Cardiac muscle cell (in vitro differentiated cells and primary cell): ENCODE measurements at regions not wholly inside any gene's neighbourhood (a gene's known extent, or its start where the extent isn't known, plus 50 kb on each side); places are given as distances from the start of the nearest gene placed in this dataset.

Source experiments
- DNase-seq, 2 donors: peaks; one replicate each; pipeline versions ENCODE4 v3.0.0 to v3.0.0-alpha.2; 2010 to 2017; ENCODE audit warnings: low read depth in 1 of 2, low spot score in 1 of 2
- H3K27ac ChIP-seq: fragments of 200-600 bp; sonication (generic); 2 replicates; pipeline ENCODE4 v1.5.1; 2016
- H3K27me3 ChIP-seq: fragments of 200-600 bp; sonication (generic); 2 replicates; pipeline ENCODE4 v1.6.0; 2016; ENCODE audit warnings: control low read depth
- H3K36me3 ChIP-seq: fragments of 200-600 bp; sonication (generic); 2 replicates; pipeline ENCODE4 v1.5.1; 2016; ENCODE audit warnings: control low read depth
- H3K4me1 ChIP-seq: fragments of 200-600 bp; sonication (generic); 2 replicates; pipeline ENCODE4 v1.8.1; 2017; ENCODE audit warnings: low read depth, mild to moderate bottlenecking, mixed run types
- H3K4me3 ChIP-seq: fragments of 200-600 bp; sonication (generic); 2 replicates; pipeline ENCODE4 v1.5.1; 2016; ENCODE audit warnings: mild to moderate bottlenecking
- H3K9me3 ChIP-seq: fragments of 200-600 bp; sonication (generic); 2 replicates; pipeline ENCODE4 v1.5.1; 2017; ENCODE audit warnings: low read depth, mild to moderate bottlenecking, control low read depth
- CTCF ChIP-seq: IDR thresholded peaks from 2 replicates; pipeline ENCODE4 v1.5.1; 2012; ENCODE audit warnings: low read depth, mild to moderate bottlenecking, low read length

GRCh38 chr2:45330637-45331409 is 280.2 kb downstream of the SRBD1 start:
- no peaks in the 10 kb centered on the region for H3K27me3 ChIP-seq
- H3K36me3 ChIP-seq, result no peaks in the 10 kb centered on the region
- H3K4me1 ChIP-seq, result peaks cover 19% of the 10 kb centered on the region
- no peaks in the 10 kb centered on the region for H3K9me3 ChIP-seq
- peak overlapping the region; percentile 56 for H3K27ac ChIP-seq
- no peak for TF ChIP-seq CTCF
- no peak overlapping the region for H3K4me3 ChIP-seq
- DNase-seq, result peak in 1 of 2 donors; percentile 55

- Histone ChIP-seq H3K36me3 (no peaks in the 10 kb centered on the region), H3K4me1 (peaks cover 19% of the 10 kb centered on the region), H3K4me3 (no peak overlapping the region), H3K27ac (peak overlapping the region; percentile 56), H3K27me3 (no peaks in the 10 kb centered on the region), H3K9me3 (no peaks in the 10 kb centered on the region)
- DNase-seq, result peak in 1 of 2 donors; percentile 74
- no peak for TF ChIP-seq CTCF
Observed at GRCh38 chr2:45330108-45330507, 281.0 kb downstream of the SRBD1 start.

- Histone ChIP-seq H3K36me3 (no peaks in the 10 kb centered on the region), H3K4me1 (peaks cover 19% of the 10 kb centered on the region), H3K27me3 (no peaks in the 10 kb centered on the region), H3K4me3 (no peak overlapping the region), H3K9me3 (no peaks in the 10 kb centered on the region), H3K27ac (peak overlapping the region; percentile 56)
- TF ChIP-seq CTCF, result no peak
- DNase-seq, result peak; percentile 24 to 42
Observed at GRCh38 chr2:45329045-45329677, 281.9 kb downstream of the SRBD1 start.

- Histone ChIP-seq H3K27ac (no peak overlapping the region), H3K36me3 (no peaks in the 10 kb centered on the region), H3K9me3 (no peaks in the 10 kb centered on the region), H3K4me3 (no peak overlapping the region), H3K4me1 (peaks cover 19% of the 10 kb centered on the region), H3K27me3 (no peaks in the 10 kb centered on the region)
- TF ChIP-seq CTCF, result no peak
- DNase-seq, result no peak
Observed at GRCh38 chr2:45328264-45328870, 282.7 kb downstream of the SRBD1 start.

- no peak for TF ChIP-seq CTCF
Observed at GRCh38 chr2:45323344-45323743, 287.7 kb downstream of the SRBD1 start.

More at GRCh38 chr2:45323344-45323743, 287.7 kb downstream of the SRBD1 start:
- Histone ChIP-seq H3K4me3 (no peak overlapping the region), H3K27ac (no peak overlapping the region), H3K36me3 (no peaks in the 10 kb centered on the region), H3K9me3 (no peaks in the 10 kb centered on the region), H3K27me3 (no peaks in the 10 kb centered on the region), H3K4me1 (no peaks in the 10 kb centered on the region)
- DNase-seq, result no peak
